ENCODE measurements at regions not wholly inside any gene's neighbourhood (a gene's known extent, or its start where the extent isn't known, plus 50 kb on each side); places are given as distances from the start of the nearest gene placed in this dataset.

GRCh38 chr13:83508771-83509301, 373.4 kb downstream of the SLITRK1 start:
- TF ChIP-seq CTCF (conservative IDR thresholded peaks at IDR 0.05; ENCODE audit: low read length) (no peak), EZH2phosphoT487 (IDR thresholded peaks at IDR 0.05; ENCODE audit: borderline replicate concordance, low read depth, low read length) (no peak)
